ENCODE measurements at regions not wholly inside any gene's neighbourhood (a gene's known extent, or its start where the extent isn't known, plus 50 kb on each side); places are given as distances from the start of the nearest gene placed in this dataset.

GRCh38 chr13:63514886-63515285 is 2099.2 kb upstream of the PCDH20 start:
- Histone ChIP-seq H3K36me3 (replicated peaks in 1 of 2; ENCODE audit: insufficient read depth in 1 of 2, low read depth in 2 of 2) (no peaks in the 10 kb centered on the region), H3K27ac (no peak overlapping the region), H3K4me1 (no peaks in the 10 kb centered on the region), H3K9me3 (no peaks in the 10 kb centered on the region), H3K4me3 (no peak overlapping the region), H3K27me3 (no peaks in the 10 kb centered on the region)
- ATAC-seq (no peak), DNase-seq (no peak)
- TF ChIP-seq CTCF (IDR thresholded peaks at IDR 0.05): no peak
- TF ChIP-seq POLR2A (IDR thresholded peaks at IDR 0.05): no peak
- intact Hi-C loops (cut with DNase I): no loop called here
- 43 to 58% methylated on average over 2 of the region's 2 CpGs for WGBS, 2 donors

GRCh38 chr13:63512095-63512494 is 2096.4 kb upstream of the PCDH20 start:
- Histone ChIP-seq H3K4me1 (no peaks in the 10 kb centered on the region), H3K27me3 (no peaks in the 10 kb centered on the region), H3K9me3 (no peaks in the 10 kb centered on the region), H3K36me3 (replicated peaks in 1 of 2; ENCODE audit: insufficient read depth in 1 of 2, low read depth in 2 of 2) (no peaks in the 10 kb centered on the region), H3K4me3 (no peak overlapping the region), H3K27ac (no peak overlapping the region)
- intact Hi-C loops (cut with DNase I): no loop called here
- ATAC-seq (no peak), DNase-seq (no peak)
- no peak for TF ChIP-seq CTCF (IDR thresholded peaks at IDR 0.05)
- TF ChIP-seq POLR2A (IDR thresholded peaks at IDR 0.05): no peak
- WGBS, 2 donors: 65 to 88% methylated on average over 7 to 8 of the region's 8 CpGs

- Histone ChIP-seq H3K4me1 (no peaks in the 10 kb centered on the region), H3K4me3 (no peak overlapping the region), H3K9me3 (no peaks in the 10 kb centered on the region), H3K27ac (no peak overlapping the region), H3K27me3 (no peaks in the 10 kb centered on the region), H3K36me3 (replicated peaks in 1 of 2; ENCODE audit: insufficient read depth in 1 of 2, low read depth in 2 of 2) (no peaks in the 10 kb centered on the region)
- TF ChIP-seq CTCF (IDR thresholded peaks at IDR 0.05): no peak
- no peak for TF ChIP-seq POLR2A (IDR thresholded peaks at IDR 0.05)
- intact Hi-C loops (cut with DNase I): no loop called here
- peak in 1 of 4 donors; percentile 22 for DNase-seq
- ATAC-seq: no peak
- 4 to 9% methylated on average over 1 of the region's 1 CpG for WGBS, 2 donors
Measured at GRCh38 chr13:63501702-63502101, 2086.1 kb upstream of the PCDH20 start.

GRCh38 chr13:63497601-63498000 is 2082.0 kb upstream of the PCDH20 start:
- no peaks in the 10 kb centered on the region for H3K27me3 ChIP-seq
- ATAC-seq (no peak), DNase-seq (no peak)
- H3K4me3 ChIP-seq: no peak overlapping the region
- no peaks in the 10 kb centered on the region for H3K36me3 ChIP-seq (replicated peaks in 1 of 2; ENCODE audit: insufficient read depth in 1 of 2, low read depth in 2 of 2)
- TF ChIP-seq CTCF (IDR thresholded peaks at IDR 0.05): no peak
- no peak for TF ChIP-seq POLR2A (IDR thresholded peaks at IDR 0.05)
- intact Hi-C loops (cut with DNase I): no loop called here
- H3K9me3 ChIP-seq: no peaks in the 10 kb centered on the region
- H3K27ac ChIP-seq: no peak overlapping the region
- no peaks in the 10 kb centered on the region for H3K4me1 ChIP-seq

- ATAC-seq: no peak
- H3K27me3 ChIP-seq: no peaks in the 10 kb centered on the region
- TF ChIP-seq POLR2A (IDR thresholded peaks at IDR 0.05) (no peak), CTCF (IDR thresholded peaks at IDR 0.05) (no peak)
- no peaks in the 10 kb centered on the region for H3K36me3 ChIP-seq (replicated peaks in 1 of 2; ENCODE audit: insufficient read depth in 1 of 2, low read depth in 2 of 2)
- no peak for DNase-seq
- no peaks in the 10 kb centered on the region for H3K4me1 ChIP-seq
- intact Hi-C loops (cut with DNase I): no loop called here
- no peak overlapping the region for H3K27ac ChIP-seq
- 61 to 68% methylated on average over 2 of the region's 2 CpGs for WGBS, 2 donors
- no peak overlapping the region for H3K4me3 ChIP-seq
- H3K9me3 ChIP-seq: no peaks in the 10 kb centered on the region
Measured at GRCh38 chr13:63492604-63493003, 2077.0 kb upstream of the PCDH20 start.
